ENCODE measurements at regions not wholly inside any gene's neighbourhood (a gene's known extent, or its start where the extent isn't known, plus 50 kb on each side); places are given as distances from the start of the nearest gene placed in this dataset.
"Not testable (repeated sequence)": the region's sequence is repeated elsewhere in the genome, so short reads cannot be mapped to it uniquely, and the experiment has no call there.

- DNase-seq (ENCODE audit: low read depth in 1 of 2, low spot score in 1 of 2): no peak
Observed at GRCh38 chr10:130345728-130346127, 209.5 kb downstream of the GLRX3 start.

GRCh38 chr10:130350996-130351395 lies 214.8 kb downstream of the GLRX3 start:
- DNase-seq (ENCODE audit: low read depth in 1 of 2, low spot score in 1 of 2): no peak

- DNase-seq (ENCODE audit: low read depth in 1 of 2, low spot score in 1 of 2): no peak
Observed at GRCh38 chr10:130351466-130352290, 215.5 kb downstream of the GLRX3 start.

- no peak for DNase-seq (ENCODE audit: low read depth in 1 of 2, low spot score in 1 of 2)
Observed at GRCh38 chr10:130352291-130352645, 216.1 kb downstream of the GLRX3 start.

- DNase-seq (ENCODE audit: low read depth in 1 of 2, low spot score in 1 of 2): no peak
Observed at GRCh38 chr10:130353928-130354572, 217.9 kb downstream of the GLRX3 start.

- no peak for DNase-seq (ENCODE audit: low read depth in 1 of 2, low spot score in 1 of 2)
Observed at GRCh38 chr10:130354573-130354954, 218.4 kb downstream of the GLRX3 start.

- DNase-seq (ENCODE audit: low read depth in 1 of 2, low spot score in 1 of 2): no peak
Observed at GRCh38 chr10:130354976-130355795, 219.0 kb downstream of the GLRX3 start.

GRCh38 chr10:130356429-130356828 lies 220.2 kb downstream of the GLRX3 start:
- not testable (repeated sequence) for DNase-seq (ENCODE audit: low read depth in 1 of 2, low spot score in 1 of 2)

- DNase-seq (ENCODE audit: low read depth in 1 of 2, low spot score in 1 of 2): no peak
Observed at GRCh38 chr10:130357226-130357625, 221.0 kb downstream of the GLRX3 start.

- no peak for DNase-seq (ENCODE audit: low read depth in 1 of 2, low spot score in 1 of 2)
Observed at GRCh38 chr10:130357951-130358350, 221.8 kb downstream of the GLRX3 start.

- no peak for DNase-seq (ENCODE audit: low read depth in 1 of 2, low spot score in 1 of 2)
Observed at GRCh38 chr10:130358981-130359650, 222.9 kb downstream of the GLRX3 start.

GRCh38 chr10:130359711-130360110 lies 223.5 kb downstream of the GLRX3 start:
- no peak for DNase-seq (ENCODE audit: low read depth in 1 of 2, low spot score in 1 of 2)

GRCh38 chr10:130360826-130361311 lies 224.7 kb downstream of the GLRX3 start:
- DNase-seq (ENCODE audit: low read depth in 1 of 2, low spot score in 1 of 2): no peak

- DNase-seq (ENCODE audit: low read depth in 1 of 2, low spot score in 1 of 2): no peak
Observed at GRCh38 chr10:130361351-130362105, 225.3 kb downstream of the GLRX3 start.

- no peak for DNase-seq (ENCODE audit: low read depth in 1 of 2, low spot score in 1 of 2)
Observed at GRCh38 chr10:130362308-130362761, 226.1 kb downstream of the GLRX3 start.

GRCh38 chr10:130363051-130363450 lies 226.9 kb downstream of the GLRX3 start:
- no peak for DNase-seq (ENCODE audit: low read depth in 1 of 2, low spot score in 1 of 2)

- DNase-seq (ENCODE audit: low read depth in 1 of 2, low spot score in 1 of 2): no peak
Observed at GRCh38 chr10:130363899-130364445, 227.8 kb downstream of the GLRX3 start.

GRCh38 chr10:130364631-130365411 lies 228.6 kb downstream of the GLRX3 start:
- no peak for DNase-seq (ENCODE audit: low read depth in 1 of 2, low spot score in 1 of 2)
